Psoas muscle (tissue), 7 donors: ENCODE measurements at regions not wholly inside any gene's neighbourhood (a gene's known extent, or its start where the extent isn't known, plus 50 kb on each side); places are given as distances from the start of the nearest gene placed in this dataset.

Source experiments
- ATAC-seq, 4 donors: fragments of 200-7000 bp; cut with Tn5 transposase; one replicate each; pipeline ENCODE4 v1.9.1; 2020; ENCODE audit warnings: moderate library complexity in 3 of 4, mild to moderate bottlenecking in 2 of 4
- DNase-seq, 2 donors: peaks; one replicate each; pipeline ENCODE4 v3.0.0-alpha.2; 2020
- H3K27ac ChIP-seq: fragments of 200-600 bp; one replicate; pipeline ENCODE4 v1.8.0; 2022
- H3K27me3 ChIP-seq, 3 donors: fragments of 200-600 bp in 1 of 3; one replicate each; pipeline versions ENCODE4 v1.6.1 to v1.8.0; 2013 to 2022; ENCODE audit warnings: low read length in 2 of 3, mild to moderate bottlenecking in 2 of 3, moderate library complexity in 1 of 3; ENCODE audit not compliant: insufficient read depth in 3 of 3
- H3K36me3 ChIP-seq, 2 donors: fragments of 200-600 bp in 1 of 2; one replicate each; pipeline versions ENCODE4 v1.6.1 to v1.8.0; 2013 to 2022; ENCODE audit warnings: low read depth in 1 of 2, mild to moderate bottlenecking in 1 of 2, moderate library complexity in 1 of 2; ENCODE audit not compliant: insufficient read depth in 1 of 2
- H3K4me1 ChIP-seq: fragments of 200-600 bp; one replicate; pipeline ENCODE4 v1.8.0; 2022
- H3K4me3 ChIP-seq: fragments of 200-600 bp; one replicate; pipeline ENCODE4 v1.8.0; 2022; ENCODE audit warnings: mild to moderate bottlenecking
- H3K9me3 ChIP-seq: fragments of 200-600 bp; one replicate; pipeline ENCODE4 v1.8.0; 2022
- WGBS, 3 donors: extraction: QIAGEN DNeasy Blood & Tissue Kit; methylation state at CpG; one replicate each; pipeline versions ENCODE4 v1.1.6 to v1.1.7; 2013; 5-methylcytosine and 5-hydroxymethylcytosine counted together
- intact Hi-C, 2 donors: fragments of 100-400 bp; cut with DNase I; formaldehyde crosslinking; loops; one replicate each; pipeline versions ENCODE4 v1.11.0 to v1.14.2; 2022
- TF ChIP-seq, protein P1 (sequence below): fragments of 200-600 bp; IDR thresholded peaks from one replicate; pipeline ENCODE4 v1.8.0; 2022; ENCODE audit warnings: antibody characterized with exemption
- donor health status: healthy with polysubstance abuse.
- donor health status: DM: no; HTN: no; CAD: no; lungs with moderate emphysema.
- donor health status: Bipolar disorder and iron deficiency.
- donor health status: healthy.
- donor health status: DM: yes; HTN: yes; CAD: no.
- donor health status: DM: no; HTN: no; CAD: no.
- donor health status: DM: yes; HTN: yes; CAD: no.

DNA sequence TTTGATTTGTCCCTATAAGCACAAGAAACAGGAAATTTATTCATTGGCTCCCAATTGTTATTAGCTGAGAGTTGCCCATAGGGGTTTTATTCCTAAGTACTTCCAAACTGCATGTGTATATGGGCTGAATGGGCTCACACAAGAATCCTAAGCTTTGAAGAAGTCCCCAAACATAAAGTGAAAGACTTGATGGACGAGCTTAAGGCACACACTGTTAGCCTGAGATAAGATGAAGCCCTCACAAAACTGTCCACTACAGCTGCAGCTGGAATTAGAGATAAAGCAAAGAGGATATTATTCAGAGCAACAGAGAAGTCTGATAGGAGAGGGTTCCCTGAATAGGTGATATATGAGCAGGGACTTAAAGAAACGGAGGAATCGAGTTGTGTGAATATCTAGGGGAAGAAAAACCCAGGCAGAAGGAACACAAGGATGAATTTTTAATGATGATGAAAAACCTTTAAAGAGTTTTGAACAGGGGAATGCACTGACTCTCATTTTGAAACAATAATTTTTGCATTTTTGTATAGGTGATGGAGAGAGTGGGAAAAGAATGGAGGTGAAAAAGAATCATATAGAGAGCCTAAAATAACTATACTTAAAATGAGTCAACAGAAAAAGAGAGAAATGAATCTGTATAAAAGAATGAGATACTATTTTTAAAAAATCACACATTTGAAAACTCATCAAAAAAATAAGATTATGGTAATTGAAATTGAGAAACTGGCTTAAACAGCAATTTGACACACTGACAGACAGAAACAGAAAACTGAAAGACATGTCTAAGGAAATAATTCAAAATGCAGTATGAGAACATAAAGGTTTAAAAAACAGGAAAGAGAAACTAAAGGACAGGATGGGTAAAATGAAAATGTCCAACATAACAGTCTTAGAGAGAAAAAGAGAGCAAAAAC is 133.6 kb upstream of the POGK start:
- ATAC-seq: no peak
- TF ChIP-seq, protein P1, sequence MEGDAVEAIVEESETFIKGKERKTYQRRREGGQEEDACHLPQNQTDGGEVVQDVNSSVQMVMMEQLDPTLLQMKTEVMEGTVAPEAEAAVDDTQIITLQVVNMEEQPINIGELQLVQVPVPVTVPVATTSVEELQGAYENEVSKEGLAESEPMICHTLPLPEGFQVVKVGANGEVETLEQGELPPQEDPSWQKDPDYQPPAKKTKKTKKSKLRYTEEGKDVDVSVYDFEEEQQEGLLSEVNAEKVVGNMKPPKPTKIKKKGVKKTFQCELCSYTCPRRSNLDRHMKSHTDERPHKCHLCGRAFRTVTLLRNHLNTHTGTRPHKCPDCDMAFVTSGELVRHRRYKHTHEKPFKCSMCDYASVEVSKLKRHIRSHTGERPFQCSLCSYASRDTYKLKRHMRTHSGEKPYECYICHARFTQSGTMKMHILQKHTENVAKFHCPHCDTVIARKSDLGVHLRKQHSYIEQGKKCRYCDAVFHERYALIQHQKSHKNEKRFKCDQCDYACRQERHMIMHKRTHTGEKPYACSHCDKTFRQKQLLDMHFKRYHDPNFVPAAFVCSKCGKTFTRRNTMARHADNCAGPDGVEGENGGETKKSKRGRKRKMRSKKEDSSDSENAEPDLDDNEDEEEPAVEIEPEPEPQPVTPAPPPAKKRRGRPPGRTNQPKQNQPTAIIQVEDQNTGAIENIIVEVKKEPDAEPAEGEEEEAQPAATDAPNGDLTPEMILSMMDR: no peak
- Histone ChIP-seq H3K36me3 (no peaks in the 10 kb centered on the region), H3K4me1 (no peaks in the 10 kb centered on the region), H3K27me3 (peaks cover 0 to 4% (median 0%) of the 10 kb centered on the region in 3 donors), H3K27ac (no peak overlapping the region), H3K4me3 (no peak overlapping the region), H3K9me3 (no peaks in the 10 kb centered on the region)
- 35 to 42% (median 36%) methylated on average over 3 of the region's 3 CpGs for WGBS, 3 donors
- no peak for DNase-seq
- intact Hi-C loops: no loop called here

- Histone ChIP-seq H3K36me3 (no peaks in the 10 kb centered on the region), H3K27ac (no peak overlapping the region), H3K4me1 (no peaks in the 10 kb centered on the region), H3K27me3 (no peaks in the 10 kb centered on the region), H3K9me3 (peaks cover 4% of the 10 kb centered on the region), H3K4me3 (no peak overlapping the region)
- DNase-seq: no peak
- intact Hi-C loops: no loop called here
- ATAC-seq: no peak
- TF ChIP-seq, protein P1: no peak
Observed at GRCh38 chr1:166716620-166717019, 122.7 kb upstream of the POGK start.

DNA sequence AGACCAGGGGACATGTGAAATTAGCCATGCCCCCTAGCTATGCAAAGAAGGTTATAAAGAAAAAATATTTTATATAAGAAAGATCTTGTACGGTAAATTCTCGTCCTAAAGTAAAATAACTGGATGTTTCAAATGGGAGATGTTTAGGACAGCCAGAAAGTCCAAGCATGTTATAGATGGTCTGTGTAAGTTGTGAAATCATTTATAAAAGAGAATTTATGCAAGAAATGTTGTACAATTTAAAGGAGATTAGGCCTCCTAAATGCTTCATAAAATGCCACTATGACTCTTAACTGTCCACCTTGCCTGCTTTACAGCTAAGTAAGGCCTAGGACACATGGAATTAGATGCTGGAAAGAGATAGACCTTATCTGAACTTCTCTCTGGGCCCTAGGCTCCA is 118.1 kb upstream of the POGK start:
- no peak overlapping the region for H3K27ac ChIP-seq
- no peak overlapping the region for H3K4me3 ChIP-seq
- WGBS, 3 donors: 43 to 67% (median 65%) methylated on average over 2 of the region's 2 CpGs
- ATAC-seq: no peak
- H3K9me3 ChIP-seq: peaks cover 4% of the 10 kb centered on the region
- intact Hi-C loops: no loop called here
- H3K36me3 ChIP-seq: no peaks in the 10 kb centered on the region
- H3K27me3 ChIP-seq: no peaks in the 10 kb centered on the region
- no peak for DNase-seq
- H3K4me1 ChIP-seq: no peaks in the 10 kb centered on the region
- TF ChIP-seq, protein P1: no peak

DNA sequence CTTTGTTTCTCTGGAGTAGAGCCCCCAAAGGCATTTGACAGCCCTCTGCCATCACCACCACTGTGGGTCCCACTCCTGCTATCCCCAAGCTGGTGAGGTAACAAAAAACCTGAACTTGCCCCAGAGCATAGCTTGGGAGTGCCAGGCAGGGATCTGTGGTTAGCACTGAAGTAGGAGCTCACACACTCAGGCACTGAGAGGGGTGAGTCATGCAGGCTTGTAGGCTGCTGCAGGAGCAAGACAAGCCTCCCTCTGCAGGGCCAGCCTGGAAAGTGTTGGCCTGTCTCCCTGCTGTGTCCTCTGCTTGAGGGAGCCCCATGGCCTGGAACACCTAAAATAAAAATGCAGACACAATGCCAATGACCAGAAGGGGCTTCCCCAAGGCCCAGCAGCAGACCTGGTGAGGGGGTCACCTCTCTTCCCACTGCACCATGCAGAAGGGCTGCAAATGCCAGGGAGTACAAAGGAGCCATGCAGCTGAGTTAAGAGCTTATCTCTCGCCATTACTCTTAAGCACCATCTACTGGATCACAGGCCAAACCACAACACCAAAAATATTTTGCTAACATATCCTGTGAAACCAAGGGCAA is 108.9 kb upstream of the POGK start:
- WGBS, 3 donors: 76 to 100% (median 80%) methylated on average over 1 of the region's 1 CpG
- H3K9me3 ChIP-seq: no peaks in the 10 kb centered on the region
- no peaks in the 10 kb centered on the region for H3K27me3 ChIP-seq
- DNase-seq (no peak), ATAC-seq (no peak)
- no peaks in the 10 kb centered on the region for H3K4me1 ChIP-seq
- H3K36me3 ChIP-seq: no peaks in the 10 kb centered on the region
- no peak overlapping the region for H3K4me3 ChIP-seq
- intact Hi-C loops: no loop called here
- TF ChIP-seq, protein P1: no peak
- H3K27ac ChIP-seq: no peak overlapping the region
